HK-2 (cell line): ENCODE measurements at regions not wholly inside any gene's neighbourhood (a gene's known extent, or its start where the extent isn't known, plus 50 kb on each side); places are given as distances from the start of the nearest gene placed in this dataset.
"Not testable (repeated sequence)": the region's sequence is repeated elsewhere in the genome, so short reads cannot be mapped to it uniquely, and the experiment has no call there.

ENCODE experiments used
- DNase-seq: peaks from one replicate; pipeline ENCODE4 v3.0.0-alpha.2; 2018; ENCODE audit not compliant: unreplicated experiment

- DNase-seq = no peak
Measured at GRCh38 chr14:86257973-86258372, 728.0 kb downstream of the FLRT2 start.

- no peak for DNase-seq
Measured at GRCh38 chr14:86243158-86243557, 713.2 kb downstream of the FLRT2 start.

DNA sequence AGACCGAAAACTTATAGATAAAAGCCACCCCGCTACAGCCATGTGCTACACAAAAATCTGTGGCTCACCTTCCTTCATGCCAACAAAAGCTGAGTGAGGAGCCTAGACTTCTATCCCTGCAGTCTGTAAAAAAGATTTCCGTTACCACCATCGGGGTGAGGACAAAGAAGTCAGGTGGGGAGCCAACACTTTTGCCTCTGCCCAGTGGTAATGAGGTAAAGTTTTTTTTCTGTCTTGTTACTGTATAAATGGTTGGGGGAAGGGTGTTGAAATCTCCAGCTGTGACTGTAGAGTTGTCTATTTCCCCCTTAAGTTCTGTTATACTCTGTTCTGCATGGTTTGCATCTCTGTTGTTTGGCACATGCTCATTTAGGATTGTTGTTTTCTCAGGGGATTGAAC lies 707.8 kb downstream of the FLRT2 start:
- DNase-seq = no peak

GRCh38 chr14:86221755-86222154 lies 691.8 kb downstream of the FLRT2 start:
- DNase-seq = no peak

GRCh38 chr14:86221000-86221399 lies 691.1 kb downstream of the FLRT2 start:
- DNase-seq = no peak

DNA sequence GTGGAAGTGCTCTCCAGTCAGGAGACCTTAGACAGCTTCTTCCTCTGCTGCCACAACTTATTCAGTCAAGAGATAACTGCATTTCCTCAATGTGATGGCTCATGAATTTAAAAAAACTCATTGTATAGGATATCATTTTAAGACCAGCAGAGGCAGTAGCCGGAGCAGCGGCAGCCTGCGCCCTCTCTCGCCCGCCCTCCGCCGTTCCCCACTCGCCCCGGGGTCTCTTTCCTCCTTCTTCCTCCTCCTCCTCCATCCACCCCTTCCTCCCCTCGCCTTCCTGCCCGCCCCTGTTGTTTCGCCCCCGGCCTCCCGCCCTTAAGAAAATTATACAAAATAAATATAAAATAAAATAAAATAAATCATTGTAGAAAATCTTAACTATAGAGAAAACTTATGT lies 687.6 kb downstream of the FLRT2 start:
- DNase-seq = no peak

- DNase-seq = no peak
Measured at GRCh38 chr14:86203843-86204242, 673.9 kb downstream of the FLRT2 start.

DNA sequence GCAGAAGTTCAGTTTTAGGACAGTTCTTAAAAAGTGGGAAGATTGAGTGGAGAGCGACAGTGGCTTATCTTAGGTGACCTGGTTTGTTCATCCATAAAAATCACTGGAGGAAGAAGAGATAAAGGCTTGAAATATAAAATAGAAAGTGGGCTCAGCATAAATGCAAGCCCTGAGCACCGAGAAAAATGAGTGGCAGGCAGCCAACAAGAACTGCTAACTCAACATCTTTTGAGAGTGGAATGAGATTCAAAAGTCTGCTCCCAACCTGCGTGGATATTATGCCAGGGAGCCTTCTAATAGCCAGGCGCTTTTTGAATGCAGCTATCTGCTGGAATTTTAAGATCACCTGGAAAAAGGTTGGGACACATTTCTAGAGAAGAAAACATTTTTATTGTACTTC lies 666.5 kb downstream of the FLRT2 start:
- no peak for DNase-seq

GRCh38 chr14:86193756-86194155 lies 663.8 kb downstream of the FLRT2 start:
- no peak for DNase-seq

DNA sequence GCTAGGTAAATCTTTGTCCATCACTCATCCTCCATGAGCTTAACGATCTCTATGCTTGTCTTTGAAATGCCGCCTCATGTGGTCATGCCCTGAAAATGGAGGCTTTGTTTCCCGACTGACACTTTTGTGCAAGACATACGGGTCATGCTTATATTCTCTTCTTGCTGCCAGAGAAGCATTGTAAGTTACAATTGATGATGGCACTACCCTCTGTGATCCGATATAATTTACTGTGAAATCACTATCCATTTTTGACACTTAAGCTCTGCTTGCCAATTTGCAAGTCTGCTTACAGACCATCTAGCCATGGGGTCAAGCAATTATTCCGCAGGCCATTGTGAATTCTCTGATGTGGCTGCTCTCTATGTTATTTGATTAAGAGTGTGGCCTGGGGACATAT lies 650.0 kb downstream of the FLRT2 start:
- DNase-seq = no peak

GRCh38 chr14:86168371-86168770 lies 638.4 kb downstream of the FLRT2 start:
- DNase-seq = no peak

- no peak for DNase-seq
Measured at GRCh38 chr14:86166541-86166940, 636.6 kb downstream of the FLRT2 start.

- no peak for DNase-seq
Measured at GRCh38 chr14:86153480-86153879, 623.5 kb downstream of the FLRT2 start.

DNA sequence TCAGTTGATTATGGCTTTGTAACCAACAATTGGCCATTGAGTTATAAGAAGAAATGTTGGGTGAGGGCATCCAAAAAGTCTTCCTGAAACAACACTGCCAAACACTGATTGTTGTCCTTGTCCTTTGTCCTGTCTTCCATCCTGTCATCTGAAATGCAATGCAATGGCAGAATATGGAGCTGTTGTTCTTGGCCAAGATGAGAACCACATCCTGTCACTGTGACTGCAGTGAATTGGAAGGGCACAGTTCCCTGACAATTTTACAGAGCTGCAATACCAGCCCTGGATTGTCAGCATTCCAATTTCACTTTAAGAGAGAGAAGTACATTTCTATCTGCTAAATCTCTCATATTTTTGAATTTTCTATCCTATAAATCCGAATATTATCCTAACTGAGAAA lies 613.3 kb downstream of the FLRT2 start:
- no peak for DNase-seq

DNA sequence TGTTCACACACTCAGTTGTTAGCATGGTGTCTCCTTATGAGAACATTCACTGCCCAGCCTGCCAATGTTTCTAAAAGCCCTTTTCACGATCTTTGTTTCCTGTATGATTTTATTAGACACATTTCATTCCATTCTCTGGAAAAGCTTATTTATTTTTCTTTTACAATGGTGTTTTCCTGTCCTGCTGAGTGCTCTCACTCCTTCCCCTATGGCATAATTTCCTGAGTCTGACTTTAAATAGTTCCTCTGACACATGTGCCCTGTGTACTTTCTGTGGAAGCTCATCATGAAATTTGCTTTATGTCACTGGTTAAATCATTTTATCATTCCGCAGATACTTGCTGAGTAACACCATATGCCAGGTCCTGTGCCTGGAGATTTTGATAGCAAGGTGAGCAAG lies 612.0 kb downstream of the FLRT2 start:
- no peak for DNase-seq

DNA sequence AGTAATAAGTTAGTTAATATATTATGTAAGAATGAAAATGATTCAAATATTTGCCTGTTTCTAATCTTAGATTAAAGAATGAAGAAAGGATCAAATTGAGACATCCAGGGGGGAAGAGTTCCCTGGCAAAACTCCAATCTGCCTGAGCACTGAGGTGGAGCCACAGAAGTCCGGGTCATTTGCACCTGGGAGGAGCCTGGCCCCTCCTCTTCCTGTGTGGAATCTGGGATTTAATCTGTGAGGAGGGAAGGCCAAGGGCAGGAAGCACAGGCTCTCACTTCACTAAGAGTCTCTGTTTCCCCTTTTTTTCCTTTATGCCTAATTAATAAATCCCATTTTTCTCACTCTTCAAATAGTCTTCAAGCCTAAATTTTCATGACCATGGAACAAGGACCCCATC lies 599.5 kb downstream of the FLRT2 start:
- no peak for DNase-seq

DNA sequence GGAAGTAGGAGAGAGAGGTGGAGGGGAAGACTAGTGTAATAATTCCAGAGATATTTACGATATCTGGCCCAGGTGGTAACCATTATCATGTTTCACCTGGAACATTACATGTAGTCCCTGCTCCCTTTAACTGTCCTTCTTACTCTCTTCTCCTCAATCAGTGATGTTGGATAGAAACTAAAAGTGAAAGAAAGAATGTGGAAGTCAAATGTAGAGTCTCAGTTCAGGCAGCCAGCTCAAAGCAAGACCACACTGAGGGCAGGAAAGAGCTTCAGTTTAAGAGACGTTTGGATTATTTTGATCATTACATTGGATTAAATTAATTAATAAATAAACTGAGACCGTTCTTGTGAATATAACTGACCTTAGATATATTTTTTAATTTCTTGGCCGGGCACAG lies 594.4 kb downstream of the FLRT2 start:
- DNase-seq = no peak

GRCh38 chr14:86115972-86116371 lies 586.0 kb downstream of the FLRT2 start:
- DNase-seq = no peak

- not testable (repeated sequence) for DNase-seq
Measured at GRCh38 chr14:86110871-86111270, 580.9 kb downstream of the FLRT2 start.

DNA sequence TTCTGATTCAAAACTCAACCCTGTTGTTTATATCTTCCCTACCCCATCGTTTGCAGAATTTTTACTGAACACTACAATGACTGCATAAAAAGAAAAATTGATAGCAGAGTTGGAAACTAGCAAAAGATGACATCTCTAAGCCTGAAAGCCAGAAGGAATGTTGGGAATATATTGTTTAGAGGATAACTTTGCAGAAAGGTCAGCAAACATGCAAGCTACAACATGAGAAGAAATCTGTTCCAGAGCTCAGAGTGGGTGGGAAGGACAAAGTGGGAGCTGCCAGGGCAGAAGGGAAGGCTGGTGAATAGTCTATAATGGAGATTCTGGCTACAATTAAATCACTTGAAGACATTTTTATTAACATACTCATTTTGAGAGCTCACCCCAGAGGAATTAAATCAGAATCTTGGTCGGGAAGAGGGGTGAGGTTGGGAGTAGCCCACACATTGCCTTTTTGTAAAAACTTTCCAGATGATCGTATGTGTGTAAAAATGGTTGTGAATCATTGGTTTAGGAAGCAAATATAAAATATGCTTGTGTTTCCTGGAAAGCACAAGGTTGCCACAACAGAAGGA lies 574.8 kb downstream of the FLRT2 start:
- DNase-seq = no peak

- DNase-seq = no peak
Measured at GRCh38 chr14:86094512-86094911, 564.6 kb downstream of the FLRT2 start.

DNA sequence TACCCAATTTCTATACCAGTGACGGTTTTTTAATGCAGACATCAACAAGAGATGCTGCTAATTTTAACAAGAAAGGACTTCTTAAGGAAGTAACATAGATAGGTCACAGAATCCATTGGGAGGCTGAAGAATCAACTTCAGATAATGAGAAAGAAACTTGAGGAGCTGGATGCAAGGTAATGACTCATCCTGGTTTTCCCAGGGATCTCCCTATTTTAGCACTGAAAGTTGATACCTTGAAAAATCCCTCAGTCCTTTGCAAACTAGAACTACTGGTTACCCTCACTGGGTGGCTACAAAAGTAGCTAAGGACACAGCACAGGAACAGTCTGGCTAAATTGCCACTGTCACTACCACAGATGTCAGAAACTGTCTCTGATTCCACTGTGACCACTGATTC lies 561.9 kb downstream of the FLRT2 start:
- no peak for DNase-seq

DNA sequence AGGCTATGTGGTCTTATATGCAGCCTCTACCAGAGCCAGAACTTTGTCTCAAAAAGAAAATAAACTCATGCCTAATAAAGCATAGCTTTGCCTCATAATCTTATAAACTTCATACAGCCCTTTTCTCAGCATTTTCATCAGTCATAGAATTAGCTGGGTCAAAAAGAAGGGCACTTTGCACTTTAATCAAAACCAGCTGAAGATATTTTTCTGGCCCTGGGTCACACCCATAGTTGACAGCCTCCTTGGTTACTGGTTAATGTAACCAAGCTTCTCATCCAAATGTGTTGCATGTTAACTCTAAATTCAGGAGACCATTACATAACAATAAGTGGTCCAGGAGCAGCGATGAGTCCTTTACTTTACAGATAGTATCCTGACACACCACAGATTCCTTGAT lies 558.2 kb downstream of the FLRT2 start:
- DNase-seq = no peak

GRCh38 chr14:86087377-86087776 lies 557.4 kb downstream of the FLRT2 start:
- DNase-seq = no peak

DNA sequence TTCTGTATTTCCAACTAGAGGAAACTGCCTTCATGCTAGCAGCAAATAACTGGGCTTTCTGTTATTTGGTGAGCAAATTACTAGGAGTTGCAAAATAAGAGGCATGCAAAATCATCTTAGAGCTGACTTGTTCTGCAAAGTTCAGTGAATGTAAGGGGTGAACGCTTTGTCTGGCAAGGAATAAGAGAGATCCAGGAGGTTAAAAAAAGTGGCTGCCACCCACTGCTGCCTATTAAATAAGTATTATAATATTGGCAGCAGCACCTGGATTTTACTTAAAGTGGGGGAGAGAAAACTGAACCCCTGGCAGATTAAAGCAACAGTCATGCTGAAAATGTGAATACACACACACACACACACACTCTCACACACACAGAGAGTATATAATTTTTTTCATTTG lies 557.0 kb downstream of the FLRT2 start:
- no peak for DNase-seq
